ENCODE measurements at regions not wholly inside any gene's neighbourhood (a gene's known extent, or its start where the extent isn't known, plus 50 kb on each side); places are given as distances from the start of the nearest gene placed in this dataset.

- TF ChIP-seq CTCF (IDR thresholded peaks at IDR 0.05; ENCODE audit: insufficient read depth, low read length, poor library complexity, severe bottlenecking) = no peak
- TF ChIP-seq EZH2phosphoT487 (conservative IDR thresholded peaks at IDR 0.05; ENCODE audit: low read length) = no peak
These were observed 133.2 kb upstream of the RCN1 start for GRCh38 chr11:31957674-31958073.
